Loucy (cell line): ENCODE measurements at regions not wholly inside any gene's neighbourhood (a gene's known extent, or its start where the extent isn't known, plus 50 kb on each side); places are given as distances from the start of the nearest gene placed in this dataset.

ENCODE experiments used
- H2AFZ ChIP-seq: fragments of 200-600 bp; sonication (generic); 2 replicates; pipeline ENCODE4 v1.6.0; 2016; ENCODE audit warnings: antibody characterized with exemption, mild to moderate bottlenecking, low read length, moderate library complexity
- H3F3A ChIP-seq: fragments of 200-600 bp; 2 replicates; pipeline ENCODE4 v1.6.0; 2016; ENCODE audit warnings: antibody characterized with exemption, low read depth, mild to moderate bottlenecking
- H3K27me3 ChIP-seq: fragments of 200-600 bp; sonication (generic); 2 replicates; pipeline ENCODE4 v1.6.1; 2014; ENCODE audit warnings: low read length, mild to moderate bottlenecking; ENCODE audit not compliant: insufficient read depth, poor library complexity, severe bottlenecking
- H3K36me3 ChIP-seq: fragments of 200-600 bp; sonication (generic); 2 replicates; pipeline ENCODE4 v1.6.1; 2016; ENCODE audit warnings: low read length; ENCODE audit not compliant: insufficient read depth
- H3K4me1 ChIP-seq: fragments of 200-600 bp; sonication (generic); 2 replicates; pipeline ENCODE4 v1.5.1; 2014; ENCODE audit warnings: low read length, mild to moderate bottlenecking; ENCODE audit not compliant: insufficient read depth, poor library complexity, severe bottlenecking
- H3K4me2 ChIP-seq: fragments of 200-600 bp; sonication (generic); 2 replicates; pipeline ENCODE4 v1.6.0; 2014; ENCODE audit warnings: antibody characterized with exemption, low read length, low read depth, mild to moderate bottlenecking; ENCODE audit not compliant: poor library complexity, severe bottlenecking
- H3K4me3 ChIP-seq: fragments of 200-600 bp; sonication (generic); 2 replicates; pipeline ENCODE4 v1.5.1; 2014; ENCODE audit warnings: low read length, mild to moderate bottlenecking, mixed read lengths; ENCODE audit not compliant: poor library complexity, severe bottlenecking
- H3K79me2 ChIP-seq: fragments of 200-600 bp; sonication (generic); 2 replicates; pipeline ENCODE4 v1.6.1; 2014; ENCODE audit warnings: low read length; ENCODE audit not compliant: insufficient read depth
- H3K9ac ChIP-seq: fragments of 200-600 bp; sonication (generic); 2 replicates; pipeline ENCODE4 v1.6.0; 2014; ENCODE audit warnings: mild to moderate bottlenecking, low read depth, low read length, moderate library complexity; ENCODE audit not compliant: poor library complexity, severe bottlenecking
- H3K9me2 ChIP-seq: fragments of 200-600 bp; sonication (generic); replicated peaks from 2 replicates; pipeline ENCODE4 v1.6.1; 2016; ENCODE audit warnings: low read depth, low read length, mixed read lengths
- H3K9me3 ChIP-seq: fragments of 200-600 bp; sonication (generic); 2 replicates; pipeline ENCODE4 v1.6.1; 2014; ENCODE audit warnings: mild to moderate bottlenecking, antibody characterized with exemption, low read length, low read depth; ENCODE audit not compliant: insufficient read depth
- H4K20me1 ChIP-seq: fragments of 200-600 bp; sonication (generic); 2 replicates; pipeline ENCODE4 v1.6.0; 2014; ENCODE audit warnings: antibody characterized with exemption, low read length, mild to moderate bottlenecking; ENCODE audit not compliant: insufficient read depth, poor library complexity, severe bottlenecking
- CTCF ChIP-seq: fragments of 200-600 bp; sonication (generic); conservative IDR thresholded peaks from 2 replicates; pipeline ENCODE4 v1.5.1; 2014; ENCODE audit warnings: mild to moderate bottlenecking, antibody characterized with exemption, low read length
- EZH2phosphoT487 ChIP-seq: fragments of 200-600 bp; IDR thresholded peaks from 2 replicates; pipeline ENCODE4 v1.6.1; 2018; ENCODE audit warnings: antibody characterized with exemption, mild to moderate bottlenecking, moderate library complexity, borderline replicate concordance

GRCh38 chr6:11953641-11954040, 58.5 kb upstream of the HIVEP1 start:
- Histone ChIP-seq H4K20me1 (no peaks in the 10 kb centered on the region), H2AFZ (no peak overlapping the region), H3K9me3 (no peaks in the 10 kb centered on the region), H3F3A (no peaks in the 10 kb centered on the region), H3K36me3 (no peaks in the 10 kb centered on the region), H3K27me3 (no peaks in the 10 kb centered on the region), H3K9me2 (no peaks in the 10 kb centered on the region), H3K4me1 (peaks cover 6% of the 10 kb centered on the region), H3K9ac (no peak overlapping the region), H3K4me3 (no peak overlapping the region), H3K4me2 (no peak overlapping the region), H3K79me2 (no peaks in the 10 kb centered on the region)
- TF ChIP-seq CTCF (no peak), EZH2phosphoT487 (no peak)

- no peak overlapping the region for H2AFZ ChIP-seq
- H3K9me3 ChIP-seq, result no peaks in the 10 kb centered on the region
- no peak overlapping the region for H3K4me2 ChIP-seq
- no peaks in the 10 kb centered on the region for H4K20me1 ChIP-seq
- H3K4me1 ChIP-seq, result peaks cover 6% of the 10 kb centered on the region
- H3K79me2 ChIP-seq, result no peaks in the 10 kb centered on the region
- TF ChIP-seq CTCF, result no peak
- TF ChIP-seq EZH2phosphoT487, result no peak
- H3K9ac ChIP-seq, result no peak overlapping the region
- H3K27me3 ChIP-seq, result no peaks in the 10 kb centered on the region
- H3K36me3 ChIP-seq, result no peaks in the 10 kb centered on the region
- H3K4me3 ChIP-seq, result no peak overlapping the region
- no peaks in the 10 kb centered on the region for H3K9me2 ChIP-seq
- H3F3A ChIP-seq, result no peaks in the 10 kb centered on the region
These were observed 59.8 kb upstream of the HIVEP1 start for GRCh38 chr6:11952316-11952715.

DNA sequence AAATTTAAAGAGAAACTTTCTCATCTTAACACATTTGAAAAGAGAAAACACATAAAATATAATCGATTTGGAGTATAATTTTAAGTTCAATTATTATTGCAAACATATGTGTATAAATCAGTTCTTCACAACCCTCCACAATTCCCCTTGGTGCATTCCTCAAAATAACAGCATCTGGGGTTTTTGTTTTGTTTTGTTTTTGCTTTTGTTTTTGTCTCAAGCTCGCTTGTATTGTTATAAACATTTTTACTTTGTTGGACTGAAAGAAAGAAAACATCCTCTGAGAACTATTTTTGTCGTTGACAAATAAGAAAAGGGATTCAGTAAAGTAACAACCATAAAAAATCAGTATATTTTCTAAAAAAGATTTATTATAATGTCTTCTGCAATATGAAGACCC, 60.2 kb upstream of the HIVEP1 start:
- Histone ChIP-seq H4K20me1 (no peaks in the 10 kb centered on the region), H3K36me3 (no peaks in the 10 kb centered on the region), H3K4me1 (peaks cover 6% of the 10 kb centered on the region), H3K9me3 (no peaks in the 10 kb centered on the region), H3K27me3 (no peaks in the 10 kb centered on the region), H3K9me2 (no peaks in the 10 kb centered on the region), H3F3A (no peaks in the 10 kb centered on the region), H3K4me3 (no peak overlapping the region), H3K9ac (no peak overlapping the region), H2AFZ (no peak overlapping the region), H3K4me2 (no peak overlapping the region), H3K79me2 (no peaks in the 10 kb centered on the region)
- TF ChIP-seq EZH2phosphoT487 (no peak), CTCF (no peak)
